Esophagus squamous epithelium (tissue), 5 donors: ENCODE measurements at regions not wholly inside any gene's neighbourhood (a gene's known extent, or its start where the extent isn't known, plus 50 kb on each side); places are given as distances from the start of the nearest gene placed in this dataset.

Experiments used
- DNase-seq: peaks from one replicate; lab custom pipeline; 2025; lab: John Stamatoyannopoulos, UW
- H3K27ac ChIP-seq, 4 donors: fragments of 200-600 bp; sonication (generic); one replicate each; pipeline ENCODE4 v1.5.1; 2016 to 2019; ENCODE audit warnings: mild to moderate bottlenecking in 1 of 4
- H3K27me3 ChIP-seq, 4 donors: fragments of 200-600 bp; sonication (generic); 1 replicate in 3 of 4; 2 replicates in 1 of 4; pipeline versions ENCODE4 v1.5.1 to v1.6.0; 2017 to 2021; ENCODE audit warnings: antibody characterized with exemption in 1 of 4
- H3K36me3 ChIP-seq, 3 donors: fragments of 200-600 bp; sonication (generic); one replicate each; pipeline ENCODE4 v1.5.1; 2016 to 2019
- H3K4me1 ChIP-seq, 3 donors: fragments of 200-600 bp; sonication (generic); one replicate each; pipeline ENCODE4 v1.5.1; 2017 to 2019
- H3K4me3 ChIP-seq, 4 donors: fragments of 200-600 bp; sonication (generic); 1 replicate in 3 of 4; 2 replicates in 1 of 4; pipeline ENCODE4 v1.5.1; 2016 to 2019; ENCODE audit warnings: mild to moderate bottlenecking in 2 of 4, moderate library complexity in 1 of 4
- H3K9me3 ChIP-seq, 3 donors: fragments of 200-600 bp; sonication (generic); one replicate each; pipeline ENCODE4 v1.5.1; 2016 to 2019
- CTCF ChIP-seq, 6 experiments: fragments of 450-650 bp in 4 of 6; fragments of 200-600 bp in 2 of 6; sonication (generic) in 2 of 6; IDR thresholded peaks; one replicate each; pipeline ENCODE4 v1.5.1; 2016 to 2019; ENCODE audit warnings: antibody characterized with exemption in 6 of 6, mild to moderate bottlenecking in 4 of 6, moderate library complexity in 4 of 6
- POLR2A ChIP-seq, 4 donors: fragments of 450-650 bp; IDR thresholded peaks; one replicate each; pipeline ENCODE4 v1.6.1; 2017; ENCODE audit warnings: antibody characterized with exemption in 4 of 4, mild to moderate bottlenecking in 4 of 4, moderate library complexity in 3 of 4
- WGBS, 2 donors: methylation state at CpG; one replicate each; pipeline ENCODE4 v1.1.5; 2018; 5-methylcytosine and 5-hydroxymethylcytosine counted together
- intact Hi-C: fragments of 100-400 bp; cut with DNase I; formaldehyde crosslinking; loops from one replicate; pipeline ENCODE4 v1.15.0; 2022
- donor health status: DM: yes; HTN: yes; CAD: no.

- Histone ChIP-seq H3K36me3 (no peaks in the 10 kb centered on the region), H3K27me3 (no peaks in the 10 kb centered on the region), H3K27ac (no peak overlapping the region), H3K4me3 (no peak overlapping the region), H3K4me1 (no peaks in the 10 kb centered on the region), H3K9me3 (no peaks in the 10 kb centered on the region)
- intact Hi-C loops, result no loop called here
- DNase-seq, result no peak
- WGBS, 2 donors, result 6 to 21% methylated on average over 5 of the region's 5 CpGs
- TF ChIP-seq POLR2A (IDR thresholded peaks at IDR 0.05), result no peak
- peak in 5 of 6 experiments; percentile 22 to 44 (median 28) for TF ChIP-seq CTCF (IDR thresholded peaks at IDR 0.05)
Observed at GRCh38 chrX:78886550-78886949, 58.6 kb upstream of the P2RY10 start.
